GM23338 (cell line): ENCODE measurements at regions not wholly inside any gene's neighbourhood (a gene's known extent, or its start where the extent isn't known, plus 50 kb on each side); places are given as distances from the start of the nearest gene placed in this dataset.

ENCODE experiments used
- ATAC-seq: fragments of 200-7000 bp; cut with Tn5 transposase; 3 replicates; pipeline ENCODE4 v1.9.1; 2020
- DNase-seq: peaks from one replicate; pipeline ENCODE4 v3.0.0-alpha.2; 2015; ENCODE audit warnings: low spot score
- H2AFZ ChIP-seq: fragments of 200-600 bp; sonication (generic); 2 replicates; pipeline ENCODE4 v1.8.0; 2016; ENCODE audit warnings: antibody characterized with exemption, mild to moderate bottlenecking, moderate library complexity
- H3F3A ChIP-seq: fragments of 200-600 bp; sonication (generic); replicated peaks from 2 replicates; pipeline ENCODE4 v1.8.0; 2017; ENCODE audit warnings: antibody characterized with exemption, mixed run types, low read depth
- H3K27ac ChIP-seq: fragments of 200-600 bp; sonication (generic); 2 replicates; pipeline ENCODE4 v1.6.1; 2016; ENCODE audit warnings: low read depth
- H3K27me3 ChIP-seq: fragments of 200-600 bp; sonication (generic); 2 replicates; pipeline ENCODE4 v1.8.0; 2016; ENCODE audit warnings: mild to moderate bottlenecking, mixed run types, moderate library complexity; ENCODE audit not compliant: insufficient read depth
- H3K36me3 ChIP-seq: fragments of 200-600 bp; sonication (generic); 2 replicates; pipeline ENCODE4 v1.8.0; 2016; ENCODE audit warnings: mild to moderate bottlenecking; ENCODE audit not compliant: insufficient read depth
- H3K4me1 ChIP-seq: fragments of 200-600 bp; sonication (generic); 2 replicates; pipeline ENCODE4 v1.8.0; 2016; ENCODE audit warnings: mild to moderate bottlenecking, moderate library complexity; ENCODE audit not compliant: insufficient read depth
- H3K4me2 ChIP-seq: fragments of 200-600 bp; sonication (generic); 2 replicates; pipeline ENCODE4 v1.7.1; 2017; ENCODE audit warnings: mixed run types
- H3K4me3 ChIP-seq: fragments of 200-600 bp; sonication (generic); 2 replicates; pipeline ENCODE4 v1.6.1; 2016; ENCODE audit warnings: mixed run types
- H3K79me2 ChIP-seq: fragments of 200-600 bp; sonication (generic); replicated peaks from 2 replicates; pipeline ENCODE4 v1.8.0; 2017; ENCODE audit warnings: mild to moderate bottlenecking; ENCODE audit not compliant: insufficient read depth
- H3K9me2 ChIP-seq: fragments of 200-600 bp; sonication (generic); 2 replicates; pipeline ENCODE4 v1.8.0; 2017; ENCODE audit not compliant: insufficient read depth
- H4K20me1 ChIP-seq: fragments of 200-600 bp; sonication (generic); replicated peaks from 2 replicates; pipeline ENCODE4 v1.8.0; 2017; ENCODE audit warnings: mild to moderate bottlenecking; ENCODE audit not compliant: insufficient read depth
- H3K27ac Mint-ChIP-seq: 2 replicates; pipeline ENCODE4 v1.8.0; 2020; ENCODE audit warnings: inconsistent platforms, mild to moderate bottlenecking, moderate library complexity, mixed read lengths
- H3K27me3 Mint-ChIP-seq: 3 replicates; pipeline ENCODE4 v1.8.0; 2022; ENCODE audit warnings: low read depth, mild to moderate bottlenecking, moderate library complexity, mixed read lengths, inconsistent platforms; ENCODE audit not compliant: insufficient read depth, poor library complexity
- H3K36me3 Mint-ChIP-seq: 3 replicates; pipeline ENCODE4 v1.8.0; 2021; ENCODE audit warnings: low read depth, mild to moderate bottlenecking, inconsistent platforms, moderate library complexity, mixed read lengths
- H3K4me1 Mint-ChIP-seq: 3 replicates; pipeline ENCODE4 v1.8.0; 2020; ENCODE audit warnings: mild to moderate bottlenecking, inconsistent platforms, mixed read lengths
- H3K4me3 Mint-ChIP-seq: 3 replicates; pipeline ENCODE4 v1.8.0; 2021; ENCODE audit warnings: moderate library complexity, mild to moderate bottlenecking, inconsistent platforms, mixed read lengths
- H3K9me3 Mint-ChIP-seq: 3 replicates; pipeline ENCODE4 v1.8.0; 2020; ENCODE audit warnings: moderate library complexity, mild to moderate bottlenecking, inconsistent platforms, mixed read lengths
- CREB1 ChIP-seq: fragments of 250-450 bp; sonication (Bioruptor Pico); IDR thresholded peaks from 2 replicates; pipeline ENCODE4 v1.5.0; 2020; ENCODE audit warnings: low read depth, mild to moderate bottlenecking, moderate library complexity
- EZH2 ChIP-seq: fragments of 200-600 bp; sonication (generic); IDR thresholded peaks from one replicate; pipeline ENCODE4 v1.8.0; 2017; ENCODE audit warnings: antibody characterized with exemption, mild to moderate bottlenecking, low read depth; ENCODE audit not compliant: unreplicated experiment
- EZH2phosphoT487 ChIP-seq: fragments of 200-600 bp; sonication (generic); IDR thresholded peaks from one replicate; pipeline ENCODE4 v1.8.1; 2018; ENCODE audit warnings: antibody characterized with exemption; ENCODE audit not compliant: unreplicated experiment
- POLR2AphosphoS5 ChIP-seq: IDR thresholded peaks from 2 replicates; pipeline ENCODE4 v1.6.1; 2016; ENCODE audit warnings: antibody characterized with exemption, low read depth
- ZNF462 ChIP-seq: fragments of 250-450 bp; sonication (Bioruptor Pico); IDR thresholded peaks from 2 replicates; pipeline ENCODE4 v1.5.0; 2020; ENCODE audit warnings: mild to moderate bottlenecking, moderate library complexity

- H3K36me3 ChIP-seq, result peaks cover 12% of the 10 kb centered on the region
- peaks cover 17% of the 10 kb centered on the region for H4K20me1 ChIP-seq
- H3K27me3 ChIP-seq, result no peaks in the 10 kb centered on the region
- no peaks in the 10 kb centered on the region for H3K9me2 ChIP-seq
- Mint-ChIP-seq H3K27ac (peak overlapping the region; percentile 64; the same call in 1 of the 2 replicates), H3K27me3 (peaks cover 2% of the 10 kb centered on the region), H3K4me3 (peak overlapping the region; percentile 6; the same call in 1 of the 3 replicates), H3K9me3 (peaks cover 2% of the 10 kb centered on the region; the same call in 2 of the 3 replicates), H3K4me1 (peaks cover 32% of the 10 kb centered on the region), H3K36me3 (peaks cover 90% of the 10 kb centered on the region)
- no peak for ATAC-seq
- H2AFZ ChIP-seq, result no peak overlapping the region
- no peak for DNase-seq
- TF ChIP-seq EZH2 (no peak), POLR2AphosphoS5 (no peak), ZNF462 (no peak), EZH2phosphoT487 (no peak), CREB1 (CRISPR knock-in tag) (no peak)
- H3F3A ChIP-seq, result no peaks in the 10 kb centered on the region
- no peaks in the 10 kb centered on the region; the same call in 1 of the 2 replicates for H3K4me1 ChIP-seq
- peaks cover 100% of the 10 kb centered on the region for H3K79me2 ChIP-seq
- no peak overlapping the region for H3K4me2 ChIP-seq
- H3K4me3 ChIP-seq, result no peak overlapping the region
- peak overlapping the region; percentile 69; the same call in 1 of the 2 replicates for H3K27ac ChIP-seq
Observed at GRCh38 chrX:45842207-45842925, 641.7 kb upstream of the DIPK2B start.
